Tibial nerve (tissue), 4 donors: ENCODE measurements at regions not wholly inside any gene's neighbourhood (a gene's known extent, or its start where the extent isn't known, plus 50 kb on each side); places are given as distances from the start of the nearest gene placed in this dataset.

Source experiments
- CTCF ChIP-seq, 5 experiments: fragments of 200-600 bp in 3 of 5; fragments of 450-650 bp in 2 of 5; sonication (generic) in 3 of 5; IDR thresholded peaks; one replicate each; pipeline ENCODE4 v1.5.1; 2016 to 2019; ENCODE audit warnings: antibody characterized with exemption in 5 of 5, mild to moderate bottlenecking in 3 of 5, moderate library complexity in 2 of 5
- EP300 ChIP-seq, 2 donors: sonication (generic); formaldehyde crosslinking; IDR thresholded peaks; one replicate each; pipeline ENCODE4 v1.6.1; 2017; ENCODE audit warnings: antibody characterized with exemption in 2 of 2, mild to moderate bottlenecking in 1 of 2
- POLR2A ChIP-seq, 2 donors: fragments of 450-650 bp; IDR thresholded peaks; one replicate each; pipeline ENCODE4 v1.6.1; 2017; ENCODE audit warnings: antibody characterized with exemption in 2 of 2, mild to moderate bottlenecking in 2 of 2, moderate library complexity in 2 of 2

- no peak for TF ChIP-seq CTCF (IDR thresholded peaks at IDR 0.05)
- TF ChIP-seq POLR2A (IDR thresholded peaks at IDR 0.05) = no peak
- TF ChIP-seq EP300 (IDR thresholded peaks at IDR 0.05) = no peak
Measured at GRCh38 chr2:66867063-66867441, 432.1 kb downstream of the MEIS1 start.
